Esophagus muscularis mucosa (tissue), 4 donors: ENCODE measurements at regions not wholly inside any gene's neighbourhood (a gene's known extent, or its start where the extent isn't known, plus 50 kb on each side); places are given as distances from the start of the nearest gene placed in this dataset.

Source experiments
- DNase-seq: peaks from one replicate; pipeline ENCODE4 v3.0.0-alpha.2; 2017; ENCODE audit errors: extremely low spot score
- H3K27ac ChIP-seq, 4 donors: fragments of 200-600 bp; sonication (generic); replicated peaks in 1 of 4; 1 replicate in 3 of 4; 2 replicates in 1 of 4; pipeline ENCODE4 v1.5.1; 2016 to 2019; ENCODE audit warnings: mild to moderate bottlenecking in 1 of 4
- H3K27me3 ChIP-seq, 4 donors: fragments of 200-600 bp; sonication (generic); one replicate each; pipeline versions ENCODE4 v1.5.1 to v1.6.0; 2016 to 2019
- H3K36me3 ChIP-seq, 4 donors: fragments of 200-600 bp; sonication (generic); one replicate each; pipeline ENCODE4 v1.5.1; 2016 to 2019
- H3K4me1 ChIP-seq, 4 donors: fragments of 200-600 bp; sonication (generic); one replicate each; pipeline ENCODE4 v1.5.1; 2016 to 2019
- H3K4me3 ChIP-seq, 4 donors: fragments of 200-600 bp; sonication (generic); 1 replicate in 2 of 4; 2 replicates in 2 of 4; pipeline ENCODE4 v1.5.1; 2016 to 2019; ENCODE audit warnings: mild to moderate bottlenecking in 4 of 4, moderate library complexity in 1 of 4
- H3K9me3 ChIP-seq, 4 donors: fragments of 200-600 bp; sonication (generic); 1 replicate in 3 of 4; 2 replicates in 1 of 4; pipeline ENCODE4 v1.5.1; 2016 to 2019
- EP300 ChIP-seq: sonication (generic); formaldehyde crosslinking; IDR thresholded peaks from one replicate; pipeline ENCODE4 v1.6.1; 2017; ENCODE audit warnings: antibody characterized with exemption
- POLR2A ChIP-seq: fragments of 450-650 bp; IDR thresholded peaks from one replicate; pipeline ENCODE4 v1.6.1; 2017; ENCODE audit warnings: antibody characterized with exemption, moderate library complexity, mild to moderate bottlenecking, low read depth
- POLR2AphosphoS5 ChIP-seq, 2 donors: sonication (generic); formaldehyde crosslinking; IDR thresholded peaks; one replicate each; pipeline ENCODE4 v1.6.1; 2017; ENCODE audit warnings: antibody characterized with exemption in 2 of 2
- WGBS: methylation state at CpG from one replicate; pipeline ENCODE4 v1.1.5; 2018; 5-methylcytosine and 5-hydroxymethylcytosine counted together
- intact Hi-C: fragments of 100-400 bp; cut with DNase I; formaldehyde crosslinking; loops from one replicate; pipeline ENCODE4 v1.15.1; 2023
- TF ChIP-seq, protein P1 (sequence below), 3 experiments: fragments of 200-600 bp in 2 of 3; fragments of 450-650 bp in 1 of 3; sonication (generic) in 2 of 3; IDR thresholded peaks; one replicate each; pipeline ENCODE4 v1.5.1; 2017 to 2019; ENCODE audit warnings: antibody characterized with exemption in 3 of 3, mild to moderate bottlenecking in 2 of 3, moderate library complexity in 1 of 3

GRCh38 chr2:17084877-17085276 lies 419.2 kb upstream of the CYRIA start:
- no peaks in the 10 kb centered on the region for H3K9me3 ChIP-seq
- no peak for DNase-seq
- no peaks in the 10 kb centered on the region for H3K36me3 ChIP-seq
- no peaks in the 10 kb centered on the region for H3K4me1 ChIP-seq
- H3K4me3 ChIP-seq = no peak overlapping the region
- H3K27me3 ChIP-seq = no peaks in the 10 kb centered on the region
- intact Hi-C loops = no loop called here
- no peak overlapping the region for H3K27ac ChIP-seq
- TF ChIP-seq, protein P1, sequence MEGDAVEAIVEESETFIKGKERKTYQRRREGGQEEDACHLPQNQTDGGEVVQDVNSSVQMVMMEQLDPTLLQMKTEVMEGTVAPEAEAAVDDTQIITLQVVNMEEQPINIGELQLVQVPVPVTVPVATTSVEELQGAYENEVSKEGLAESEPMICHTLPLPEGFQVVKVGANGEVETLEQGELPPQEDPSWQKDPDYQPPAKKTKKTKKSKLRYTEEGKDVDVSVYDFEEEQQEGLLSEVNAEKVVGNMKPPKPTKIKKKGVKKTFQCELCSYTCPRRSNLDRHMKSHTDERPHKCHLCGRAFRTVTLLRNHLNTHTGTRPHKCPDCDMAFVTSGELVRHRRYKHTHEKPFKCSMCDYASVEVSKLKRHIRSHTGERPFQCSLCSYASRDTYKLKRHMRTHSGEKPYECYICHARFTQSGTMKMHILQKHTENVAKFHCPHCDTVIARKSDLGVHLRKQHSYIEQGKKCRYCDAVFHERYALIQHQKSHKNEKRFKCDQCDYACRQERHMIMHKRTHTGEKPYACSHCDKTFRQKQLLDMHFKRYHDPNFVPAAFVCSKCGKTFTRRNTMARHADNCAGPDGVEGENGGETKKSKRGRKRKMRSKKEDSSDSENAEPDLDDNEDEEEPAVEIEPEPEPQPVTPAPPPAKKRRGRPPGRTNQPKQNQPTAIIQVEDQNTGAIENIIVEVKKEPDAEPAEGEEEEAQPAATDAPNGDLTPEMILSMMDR (IDR thresholded peaks at IDR 0.05) = no peak
- TF ChIP-seq POLR2A (no peak), POLR2AphosphoS5 (IDR thresholded peaks at IDR 0.05) (no peak), EP300 (no peak)

- Histone ChIP-seq H3K4me3 (no peak overlapping the region), H3K4me1 (no peaks in the 10 kb centered on the region), H3K36me3 (no peaks in the 10 kb centered on the region), H3K9me3 (no peaks in the 10 kb centered on the region), H3K27me3 (no peaks in the 10 kb centered on the region), H3K27ac (no peak overlapping the region)
- no peak for TF ChIP-seq EP300
- TF ChIP-seq POLR2A = no peak
- TF ChIP-seq, protein P1 (IDR thresholded peaks at IDR 0.05) = no peak
- no peak for TF ChIP-seq POLR2AphosphoS5 (IDR thresholded peaks at IDR 0.05)
- intact Hi-C loops = no loop called here
- no peak for DNase-seq
- 73% methylated on average over 1 of the region's 1 CpG for WGBS
These were observed 418.3 kb upstream of the CYRIA start for GRCh38 chr2:17083902-17084301.

GRCh38 chr2:17079262-17079661 lies 413.6 kb upstream of the CYRIA start:
- intact Hi-C loops = no loop called here
- H3K4me1 ChIP-seq = no peaks in the 10 kb centered on the region
- no peaks in the 10 kb centered on the region for H3K27me3 ChIP-seq
- H3K27ac ChIP-seq = no peak overlapping the region
- no peaks in the 10 kb centered on the region for H3K9me3 ChIP-seq
- DNase-seq = no peak
- H3K4me3 ChIP-seq = no peak overlapping the region
- no peaks in the 10 kb centered on the region for H3K36me3 ChIP-seq
- no peak for TF ChIP-seq EP300
- TF ChIP-seq, protein P1 (IDR thresholded peaks at IDR 0.05) = no peak
- no peak for TF ChIP-seq POLR2A
- no peak for TF ChIP-seq POLR2AphosphoS5 (IDR thresholded peaks at IDR 0.05)

DNA sequence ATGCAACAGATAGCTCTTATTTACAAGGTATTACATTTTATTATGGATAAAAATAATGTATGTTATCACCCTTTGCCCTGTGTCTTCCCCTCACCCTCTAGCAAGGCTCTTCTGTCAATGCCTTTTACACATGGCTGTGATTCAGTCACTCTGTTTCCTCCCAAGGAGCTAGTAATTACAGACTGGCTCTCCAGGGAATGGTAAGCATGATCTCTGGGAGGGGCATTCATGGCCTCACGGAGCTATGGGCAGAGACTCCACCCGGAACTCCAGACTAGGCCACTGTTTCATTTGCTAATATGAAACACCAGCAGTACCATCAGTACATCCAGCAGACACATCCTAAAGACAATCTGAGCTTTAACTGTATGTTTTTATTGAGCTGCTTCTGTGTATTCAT lies 410.9 kb upstream of the CYRIA start:
- Histone ChIP-seq H3K9me3 (no peaks in the 10 kb centered on the region), H3K4me1 (no peaks in the 10 kb centered on the region), H3K27ac (no peak overlapping the region), H3K4me3 (no peak overlapping the region), H3K36me3 (no peaks in the 10 kb centered on the region), H3K27me3 (no peaks in the 10 kb centered on the region)
- intact Hi-C loops = no loop called here
- TF ChIP-seq POLR2AphosphoS5 (IDR thresholded peaks at IDR 0.05) (no peak), EP300 (no peak), POLR2A (no peak)
- TF ChIP-seq, protein P1 (IDR thresholded peaks at IDR 0.05) = no peak
- WGBS = 23% methylated on average over 2 of the region's 2 CpGs
- DNase-seq = no peak

DNA sequence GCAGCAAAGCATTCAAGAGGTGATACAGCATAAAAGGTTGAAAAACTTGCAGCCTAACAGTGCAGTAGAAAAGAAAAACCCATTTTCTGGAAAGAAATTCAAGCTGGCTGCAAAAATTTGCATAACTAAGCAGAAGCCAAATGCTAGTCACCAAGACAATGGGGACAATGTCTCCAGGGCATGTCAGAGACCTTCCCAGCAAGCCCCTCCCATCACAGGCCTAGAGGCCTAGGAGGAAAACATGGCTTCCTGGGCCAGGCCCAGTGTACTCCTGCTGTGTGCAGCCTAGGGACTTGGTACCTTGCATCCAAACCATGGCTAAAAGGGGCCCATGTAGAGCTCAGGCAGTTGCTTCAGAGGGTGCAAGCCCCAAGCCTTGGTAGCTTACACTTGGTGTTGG lies 405.1 kb upstream of the CYRIA start:
- no peaks in the 10 kb centered on the region for H3K9me3 ChIP-seq
- no peak for DNase-seq
- H3K4me1 ChIP-seq = no peaks in the 10 kb centered on the region
- no peak overlapping the region for H3K27ac ChIP-seq
- intact Hi-C loops = no loop called here
- no peak for TF ChIP-seq POLR2A
- TF ChIP-seq POLR2AphosphoS5 (IDR thresholded peaks at IDR 0.05) = no peak
- no peaks in the 10 kb centered on the region for H3K27me3 ChIP-seq
- H3K36me3 ChIP-seq = no peaks in the 10 kb centered on the region
- no peak overlapping the region for H3K4me3 ChIP-seq
